ENCODE measurements at regions not wholly inside any gene's neighbourhood (a gene's known extent, or its start where the extent isn't known, plus 50 kb on each side); places are given as distances from the start of the nearest gene placed in this dataset.

DNA sequence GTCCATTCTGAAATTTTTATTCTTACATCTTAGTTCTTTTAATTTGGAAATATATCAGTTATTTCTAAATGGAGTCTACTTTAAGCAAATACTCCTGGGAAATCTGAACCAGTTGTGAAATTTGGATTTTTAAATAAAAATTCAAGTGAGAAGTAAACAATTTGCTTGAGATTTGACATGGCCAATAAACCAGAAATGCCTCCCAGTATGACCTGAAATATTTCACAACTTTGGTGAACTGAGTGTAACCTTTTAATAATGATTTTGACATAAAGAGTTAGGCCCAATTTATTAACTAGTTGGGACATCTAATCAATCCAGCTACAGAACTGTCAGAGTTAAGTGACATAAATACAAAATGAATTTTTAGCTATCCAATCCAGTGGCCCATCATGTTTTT lies 192.0 kb downstream of the ZC3H11B start:
- H3K27me3 ChIP-seq (ENCODE audit: insufficient read depth, low read length, poor library complexity): no peaks in the 10 kb centered on the region
- no peak for TF ChIP-seq EZH2 (IDR thresholded peaks at IDR 0.05; ENCODE audit: borderline replicate concordance, low read depth, low read length, severe bottlenecking)
- TF ChIP-seq, protein P1, sequence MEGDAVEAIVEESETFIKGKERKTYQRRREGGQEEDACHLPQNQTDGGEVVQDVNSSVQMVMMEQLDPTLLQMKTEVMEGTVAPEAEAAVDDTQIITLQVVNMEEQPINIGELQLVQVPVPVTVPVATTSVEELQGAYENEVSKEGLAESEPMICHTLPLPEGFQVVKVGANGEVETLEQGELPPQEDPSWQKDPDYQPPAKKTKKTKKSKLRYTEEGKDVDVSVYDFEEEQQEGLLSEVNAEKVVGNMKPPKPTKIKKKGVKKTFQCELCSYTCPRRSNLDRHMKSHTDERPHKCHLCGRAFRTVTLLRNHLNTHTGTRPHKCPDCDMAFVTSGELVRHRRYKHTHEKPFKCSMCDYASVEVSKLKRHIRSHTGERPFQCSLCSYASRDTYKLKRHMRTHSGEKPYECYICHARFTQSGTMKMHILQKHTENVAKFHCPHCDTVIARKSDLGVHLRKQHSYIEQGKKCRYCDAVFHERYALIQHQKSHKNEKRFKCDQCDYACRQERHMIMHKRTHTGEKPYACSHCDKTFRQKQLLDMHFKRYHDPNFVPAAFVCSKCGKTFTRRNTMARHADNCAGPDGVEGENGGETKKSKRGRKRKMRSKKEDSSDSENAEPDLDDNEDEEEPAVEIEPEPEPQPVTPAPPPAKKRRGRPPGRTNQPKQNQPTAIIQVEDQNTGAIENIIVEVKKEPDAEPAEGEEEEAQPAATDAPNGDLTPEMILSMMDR (IDR thresholded peaks at IDR 0.05; ENCODE audit: borderline replicate concordance, extremely low read depth, low read length, poor library complexity, severe bottlenecking): no peak
- H3K36me3 ChIP-seq (ENCODE audit: insufficient read depth, low read length): no peaks in the 10 kb centered on the region
- H3K27ac ChIP-seq (ENCODE audit: low read length): no peak overlapping the region
- H3K9ac ChIP-seq (ENCODE audit: low read depth, low read length): no peak overlapping the region
- H3K79me2 ChIP-seq (ENCODE audit: insufficient read depth, low read length): no peaks in the 10 kb centered on the region
- H3K4me2 ChIP-seq (ENCODE audit: insufficient read depth, low read length): no peak overlapping the region
- no peak overlapping the region for H2AFZ ChIP-seq (ENCODE audit: low read depth, low read length)
- H3K4me1 ChIP-seq (ENCODE audit: insufficient read depth, low read length): no peaks in the 10 kb centered on the region
- DNase-seq: no peak
- H3K9me3 ChIP-seq (ENCODE audit: insufficient read depth, low read length, severe bottlenecking): no peaks in the 10 kb centered on the region
- no peaks in the 10 kb centered on the region for H4K20me1 ChIP-seq (ENCODE audit: insufficient read depth, low read length)
- H3K4me3 ChIP-seq (ENCODE audit: low read depth in 1 of 2, low read length in 2 of 2): no peak overlapping the region
- ATAC-seq (ENCODE audit: insufficient read depth, low read depth): no peak

GRCh38 chr1:219419860-219420259 lies 193.0 kb downstream of the ZC3H11B start:
- no peaks in the 10 kb centered on the region for H3K9me3 ChIP-seq (ENCODE audit: insufficient read depth, low read length, severe bottlenecking)
- H3K4me3 ChIP-seq (ENCODE audit: low read depth in 1 of 2, low read length in 2 of 2): no peak overlapping the region
- ATAC-seq (ENCODE audit: insufficient read depth, low read depth) (no peak), DNase-seq (no peak)
- no peak overlapping the region for H3K27ac ChIP-seq (ENCODE audit: low read length)
- H3K79me2 ChIP-seq (ENCODE audit: insufficient read depth, low read length): no peaks in the 10 kb centered on the region
- H3K4me2 ChIP-seq (ENCODE audit: insufficient read depth, low read length): no peak overlapping the region
- no peak for TF ChIP-seq EZH2 (IDR thresholded peaks at IDR 0.05; ENCODE audit: borderline replicate concordance, low read depth, low read length, severe bottlenecking)
- TF ChIP-seq, protein P1 (IDR thresholded peaks at IDR 0.05; ENCODE audit: borderline replicate concordance, extremely low read depth, low read length, poor library complexity, severe bottlenecking): no peak
- H3K9ac ChIP-seq (ENCODE audit: low read depth, low read length): no peak overlapping the region
- H4K20me1 ChIP-seq (ENCODE audit: insufficient read depth, low read length): no peaks in the 10 kb centered on the region
- no peaks in the 10 kb centered on the region for H3K27me3 ChIP-seq (ENCODE audit: insufficient read depth, low read length, poor library complexity)
- no peak overlapping the region for H2AFZ ChIP-seq (ENCODE audit: low read depth, low read length)
- H3K36me3 ChIP-seq (ENCODE audit: insufficient read depth, low read length): no peaks in the 10 kb centered on the region
- H3K4me1 ChIP-seq (ENCODE audit: insufficient read depth, low read length): no peaks in the 10 kb centered on the region

DNA sequence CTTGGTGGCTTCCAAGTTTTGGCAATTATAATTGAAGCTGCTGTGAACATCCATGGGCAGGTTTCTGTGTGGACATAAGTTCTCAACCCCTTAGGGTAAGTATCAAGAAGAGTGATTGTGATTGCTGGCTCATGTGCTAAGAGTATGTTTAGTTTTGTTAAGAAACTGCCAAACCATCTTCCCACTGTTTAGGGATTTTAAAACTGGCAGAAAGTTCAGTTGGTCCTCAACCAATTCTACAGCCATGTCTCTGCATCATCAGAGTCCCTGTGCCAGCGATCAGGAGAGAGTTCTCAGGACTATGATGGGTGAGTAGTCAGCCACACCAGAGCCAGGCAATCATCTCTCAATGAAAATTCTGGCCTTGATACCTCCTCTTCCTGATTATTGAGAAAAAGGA lies 193.8 kb downstream of the ZC3H11B start:
- no peaks in the 10 kb centered on the region for H3K9me3 ChIP-seq (ENCODE audit: insufficient read depth, low read length, severe bottlenecking)
- ATAC-seq (ENCODE audit: insufficient read depth, low read depth): no peak
- H3K4me3 ChIP-seq (ENCODE audit: low read depth in 1 of 2, low read length in 2 of 2): no peak overlapping the region
- no peak overlapping the region for H3K27ac ChIP-seq (ENCODE audit: low read length)
- no peak overlapping the region for H3K9ac ChIP-seq (ENCODE audit: low read depth, low read length)
- no peak overlapping the region for H3K4me2 ChIP-seq (ENCODE audit: insufficient read depth, low read length)
- no peak overlapping the region for H2AFZ ChIP-seq (ENCODE audit: low read depth, low read length)
- no peak for DNase-seq
- TF ChIP-seq, protein P1 (IDR thresholded peaks at IDR 0.05; ENCODE audit: borderline replicate concordance, extremely low read depth, low read length, poor library complexity, severe bottlenecking): no peak
- TF ChIP-seq EZH2 (IDR thresholded peaks at IDR 0.05; ENCODE audit: borderline replicate concordance, low read depth, low read length, severe bottlenecking): no peak
- H3K79me2 ChIP-seq (ENCODE audit: insufficient read depth, low read length): no peaks in the 10 kb centered on the region
- no peaks in the 10 kb centered on the region for H3K4me1 ChIP-seq (ENCODE audit: insufficient read depth, low read length)
- H3K36me3 ChIP-seq (ENCODE audit: insufficient read depth, low read length): no peaks in the 10 kb centered on the region
- no peaks in the 10 kb centered on the region for H4K20me1 ChIP-seq (ENCODE audit: insufficient read depth, low read length)
- no peaks in the 10 kb centered on the region for H3K27me3 ChIP-seq (ENCODE audit: insufficient read depth, low read length, poor library complexity)

DNA sequence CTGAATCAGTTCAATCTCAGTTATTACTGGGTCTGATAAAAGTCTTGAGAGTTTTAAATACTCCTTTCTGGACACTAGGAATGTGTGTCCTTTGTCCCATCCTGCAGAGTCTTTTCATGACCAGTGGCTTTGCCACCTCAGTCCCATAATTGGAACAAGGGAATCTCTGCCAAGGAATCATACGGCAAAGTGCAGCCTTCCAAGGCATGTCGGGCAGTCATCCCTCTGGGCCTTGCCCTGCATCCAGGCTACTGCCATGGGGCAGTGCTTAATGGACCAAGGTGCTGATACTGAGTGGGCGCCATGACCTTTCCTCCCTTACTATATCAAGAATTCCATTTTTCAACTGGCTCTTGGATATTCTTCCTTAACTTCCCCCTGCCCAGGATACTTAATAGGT lies 195.3 kb downstream of the ZC3H11B start:
- H3K4me1 ChIP-seq (ENCODE audit: insufficient read depth, low read length): no peaks in the 10 kb centered on the region
- no peak overlapping the region for H3K4me3 ChIP-seq (ENCODE audit: low read depth in 1 of 2, low read length in 2 of 2)
- DNase-seq (no peak), ATAC-seq (ENCODE audit: insufficient read depth, low read depth) (no peak)
- H3K27ac ChIP-seq (ENCODE audit: low read length): no peak overlapping the region
- no peak overlapping the region for H3K4me2 ChIP-seq (ENCODE audit: insufficient read depth, low read length)
- H4K20me1 ChIP-seq (ENCODE audit: insufficient read depth, low read length): no peaks in the 10 kb centered on the region
- no peaks in the 10 kb centered on the region for H3K9me3 ChIP-seq (ENCODE audit: insufficient read depth, low read length, severe bottlenecking)
- H2AFZ ChIP-seq (ENCODE audit: low read depth, low read length): no peak overlapping the region
- H3K36me3 ChIP-seq (ENCODE audit: insufficient read depth, low read length): no peaks in the 10 kb centered on the region
- H3K79me2 ChIP-seq (ENCODE audit: insufficient read depth, low read length): no peaks in the 10 kb centered on the region
- no peak overlapping the region for H3K9ac ChIP-seq (ENCODE audit: low read depth, low read length)
- H3K27me3 ChIP-seq (ENCODE audit: insufficient read depth, low read length, poor library complexity): no peaks in the 10 kb centered on the region
- TF ChIP-seq, protein P1 (IDR thresholded peaks at IDR 0.05; ENCODE audit: borderline replicate concordance, extremely low read depth, low read length, poor library complexity, severe bottlenecking): no peak

Measured in DND-41 (cell line).